Muscle of leg (tissue), 3 donors: ENCODE measurements at regions not wholly inside any gene's neighbourhood (a gene's known extent, or its start where the extent isn't known, plus 50 kb on each side); places are given as distances from the start of the nearest gene placed in this dataset.
"Not testable (repeated sequence)": the region's sequence is repeated elsewhere in the genome, so short reads cannot be mapped to it uniquely, and the experiment has no call there.

Experiments used
- DNase-seq: peaks from one replicate; pipeline ENCODE4 v3.0.0; 2013
- H3K27ac ChIP-seq: one replicate; pipeline ENCODE4 v1.5.1; 2013; ENCODE audit warnings: mild to moderate bottlenecking, low read length, control low read depth
- H3K27me3 ChIP-seq: one replicate; pipeline ENCODE4 v1.6.1; 2013; ENCODE audit warnings: low read length; ENCODE audit not compliant: control insufficient read depth, insufficient read depth
- H3K36me3 ChIP-seq: one replicate; pipeline ENCODE4 v1.6.1; 2013; ENCODE audit warnings: low read length; ENCODE audit not compliant: control insufficient read depth, insufficient read depth
- H3K4me1 ChIP-seq: one replicate; pipeline ENCODE4 v1.6.1; 2013; ENCODE audit warnings: low read length; ENCODE audit not compliant: control insufficient read depth, insufficient read depth
- H3K4me3 ChIP-seq: one replicate; pipeline ENCODE4 v1.5.1; 2013; ENCODE audit warnings: low read length, control low read depth
- H3K9me3 ChIP-seq: replicated peaks from 2 replicates; pipeline ENCODE4 v1.6.1; 2013; ENCODE audit warnings: low read depth, low read length; ENCODE audit not compliant: control insufficient read depth
- WGBS: methylation state at CpG from one replicate; pipeline ENCODE4 v1.1.5; 2013; ENCODE audit warnings: missing lambda C conversion rate; ENCODE audit not compliant: insufficient coverage; 5-methylcytosine and 5-hydroxymethylcytosine counted together

DNA sequence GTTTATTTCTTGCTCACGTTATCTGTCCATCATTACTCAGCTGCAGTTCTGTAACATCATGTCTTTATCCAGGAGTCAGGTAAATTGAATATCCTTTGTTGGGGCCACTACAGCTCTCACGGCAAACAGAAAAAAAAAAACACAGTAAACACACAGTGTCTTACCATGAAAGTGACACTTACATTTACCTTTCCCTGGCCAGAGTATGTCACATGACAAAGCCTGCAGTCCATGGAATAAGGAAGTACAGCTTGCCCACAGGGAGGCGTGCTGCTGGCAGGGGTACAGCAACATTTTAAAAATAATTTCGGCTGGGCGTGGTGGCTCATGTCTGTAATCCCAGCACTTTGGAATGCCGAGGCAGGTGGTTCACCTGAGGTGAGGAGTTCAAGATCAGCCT lies 85.7 kb upstream of the HS3ST4 start:
- Histone ChIP-seq H3K4me1 (no peaks in the 10 kb centered on the region), H3K9me3 (no peaks in the 10 kb centered on the region), H3K36me3 (no peaks in the 10 kb centered on the region), H3K4me3 (no peak overlapping the region), H3K27ac (no peak overlapping the region), H3K27me3 (no peaks in the 10 kb centered on the region)
- no peak for DNase-seq
- WGBS: 94% methylated on average over 3 of the region's 6 CpGs

DNA sequence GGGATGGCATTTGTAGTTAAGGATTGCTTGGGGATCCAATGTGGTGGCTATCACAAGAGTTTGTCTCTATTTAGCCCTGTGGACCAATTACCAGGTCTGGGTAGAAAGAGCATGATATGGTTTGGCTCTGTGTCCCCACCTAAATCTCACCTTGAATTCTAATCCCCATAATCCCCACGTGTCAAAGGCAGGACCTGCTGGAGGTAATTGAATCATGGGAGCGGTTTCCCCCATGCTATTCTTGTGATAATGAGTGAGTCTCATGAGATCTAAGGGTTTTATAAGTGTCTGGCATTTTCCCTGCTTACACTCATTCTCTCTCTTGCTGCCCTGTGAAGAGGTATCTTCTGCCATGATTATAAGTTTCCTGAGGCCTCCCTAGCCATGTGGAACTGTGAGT lies 86.4 kb upstream of the HS3ST4 start:
- Histone ChIP-seq H3K27ac (no peak overlapping the region), H3K27me3 (no peaks in the 10 kb centered on the region), H3K4me1 (no peaks in the 10 kb centered on the region), H3K4me3 (no peak overlapping the region), H3K36me3 (no peaks in the 10 kb centered on the region), H3K9me3 (no peaks in the 10 kb centered on the region)
- WGBS: no CpG with 5 or more reads among the region's 2 CpGs
- no peak for DNase-seq

DNA sequence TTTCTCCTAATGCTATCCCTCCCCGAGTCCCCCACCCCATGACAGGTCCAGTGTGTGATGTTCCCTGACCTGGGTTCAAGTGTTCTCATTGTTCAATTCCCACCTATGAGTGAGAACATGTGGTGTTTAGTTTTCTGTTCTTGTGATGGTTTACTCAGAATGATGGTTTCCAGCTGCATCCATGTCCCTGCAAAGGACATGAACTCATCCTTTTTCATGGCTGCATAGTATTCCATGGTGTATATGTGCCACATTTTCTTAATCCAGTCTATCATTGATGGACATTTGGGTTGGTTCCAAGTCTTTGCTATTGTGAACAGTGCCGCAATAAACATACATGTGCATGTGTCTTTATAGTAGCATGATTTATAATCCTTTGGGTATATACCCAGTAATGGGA lies 90.5 kb upstream of the HS3ST4 start:
- no CpG with 5 or more reads among the region's 2 CpGs for WGBS

DNA sequence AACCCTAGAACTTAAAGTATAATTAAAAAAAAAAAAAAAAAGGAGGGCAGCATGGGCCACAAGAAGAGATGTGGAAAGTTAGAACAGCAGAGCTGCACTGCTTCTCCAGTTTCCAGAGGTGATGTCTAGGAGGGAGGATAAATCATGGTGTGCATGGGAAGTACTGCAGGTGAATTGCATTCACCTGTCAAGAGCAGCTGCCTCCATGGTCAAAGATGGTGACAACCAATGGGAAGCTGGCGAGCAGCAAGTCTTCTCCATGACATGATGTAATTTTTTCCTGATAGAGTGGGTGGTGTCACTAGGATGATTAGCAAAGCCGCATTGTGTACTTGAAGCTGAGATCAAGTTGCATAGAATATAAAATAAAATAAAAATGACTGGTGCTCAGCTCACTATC lies 95.6 kb upstream of the HS3ST4 start:
- Histone ChIP-seq H3K4me1 (no peaks in the 10 kb centered on the region), H3K27ac (no peak overlapping the region), H3K4me3 (no peak overlapping the region), H3K27me3 (no peaks in the 10 kb centered on the region), H3K36me3 (no peaks in the 10 kb centered on the region), H3K9me3 (no peaks in the 10 kb centered on the region)
- no CpG with 5 or more reads among the region's 2 CpGs for WGBS
- DNase-seq: no peak

More for the DNA sequence above, 90.5 kb upstream of the HS3ST4 start:
- H3K9me3 ChIP-seq, H3K4me1 ChIP-seq, H3K36me3 ChIP-seq, H3K27me3 ChIP-seq, H3K27ac ChIP-seq, DNase-seq, H3K4me3 ChIP-seq: not testable (repeated sequence)

DNA sequence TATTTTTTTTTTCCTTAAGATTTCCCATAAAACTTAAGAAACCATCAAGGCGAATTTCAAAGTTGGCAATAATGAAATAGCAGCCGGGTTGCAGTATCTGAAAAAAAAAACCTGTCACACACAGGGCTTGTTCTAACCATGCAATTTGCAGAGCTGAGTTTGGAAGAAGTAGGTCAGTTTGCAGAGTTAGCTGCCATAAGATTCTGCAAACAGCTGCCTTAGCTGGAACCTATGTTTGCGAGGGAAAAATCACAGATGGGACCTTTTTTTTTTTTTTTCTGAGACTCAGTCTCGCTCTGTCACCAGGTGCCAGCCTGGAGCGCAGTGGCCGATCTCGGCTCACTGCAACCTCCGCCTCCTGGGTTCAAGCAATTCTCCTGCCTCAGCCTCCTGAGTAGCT lies 98.5 kb upstream of the HS3ST4 start:
- H3K4me3 ChIP-seq: no peak overlapping the region
- no peaks in the 10 kb centered on the region for H3K9me3 ChIP-seq
- H3K4me1 ChIP-seq: no peaks in the 10 kb centered on the region
- WGBS: 78% methylated on average over 1 of the region's 8 CpGs
- H3K27me3 ChIP-seq: no peaks in the 10 kb centered on the region
- H3K36me3 ChIP-seq: no peaks in the 10 kb centered on the region
- no peak for DNase-seq
- no peak overlapping the region for H3K27ac ChIP-seq

DNA sequence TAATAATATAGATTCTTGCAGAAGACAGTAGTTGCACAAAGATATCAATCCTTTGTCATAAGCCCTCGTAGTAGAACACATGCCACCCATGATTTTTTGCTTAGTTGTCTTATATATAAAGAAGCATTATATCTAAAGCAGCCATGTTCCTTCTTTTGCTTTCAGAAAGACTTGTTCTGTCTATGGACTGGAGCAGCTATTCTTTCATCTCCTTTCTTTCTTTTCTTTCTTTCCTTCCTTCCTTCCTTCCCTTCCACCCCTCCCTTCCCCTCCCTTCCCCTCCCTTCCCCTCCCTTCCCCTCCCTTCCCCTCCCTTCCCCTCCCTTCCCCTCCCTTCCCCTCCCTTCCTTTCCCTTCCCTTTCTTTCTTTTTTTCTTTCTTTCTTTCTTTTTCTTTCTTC lies 104.0 kb upstream of the HS3ST4 start:
- WGBS: no CpG with 5 or more reads among the region's 1 CpG
- Histone ChIP-seq H3K4me1 (no peaks in the 10 kb centered on the region), H3K27ac (no peak overlapping the region), H3K27me3 (no peaks in the 10 kb centered on the region), H3K9me3 (no peaks in the 10 kb centered on the region), H3K4me3 (no peak overlapping the region), H3K36me3 (no peaks in the 10 kb centered on the region)
- no peak for DNase-seq

DNA sequence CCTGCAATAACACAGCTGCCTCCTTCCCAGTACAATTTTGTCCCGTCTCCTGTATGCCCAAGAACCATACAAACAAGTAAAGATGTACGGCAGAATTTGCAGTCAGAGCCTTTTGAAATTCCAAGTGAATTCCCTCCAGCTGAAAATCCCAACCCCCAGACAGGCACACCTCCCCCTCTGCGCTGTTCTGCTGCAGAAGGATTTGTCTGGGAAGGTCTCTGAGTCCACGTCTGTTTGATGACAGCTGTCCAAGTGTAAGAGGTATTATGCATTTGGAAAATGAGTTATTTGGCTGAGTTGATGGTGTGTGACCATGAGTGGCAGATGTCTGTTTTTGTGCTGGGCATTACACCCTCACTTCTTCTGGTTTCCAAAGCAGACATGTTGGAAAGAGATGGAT lies 104.9 kb upstream of the HS3ST4 start:
- Histone ChIP-seq H3K4me1 (no peaks in the 10 kb centered on the region), H3K27ac (no peak overlapping the region)
- WGBS: 56% methylated on average over 3 of the region's 4 CpGs

DNA sequence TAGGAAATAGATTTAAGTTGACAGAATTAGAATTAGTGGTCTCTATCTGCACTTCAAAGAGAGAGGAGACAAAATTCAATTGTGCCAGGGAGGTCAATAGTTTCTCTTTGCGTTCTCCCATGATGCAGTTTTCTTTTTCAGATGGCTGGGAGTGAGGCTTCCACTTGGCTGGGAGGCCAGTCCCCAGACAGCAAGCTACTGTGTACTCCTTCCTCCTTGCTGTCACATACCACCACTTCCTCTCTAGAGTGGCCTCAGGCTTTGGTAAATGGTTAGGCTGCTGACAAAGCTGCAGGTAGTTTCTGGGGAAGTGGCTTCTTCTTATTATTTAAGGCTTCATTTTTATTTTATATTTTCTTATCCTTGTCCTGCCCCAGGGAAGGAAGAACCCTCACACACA lies 106.2 kb upstream of the HS3ST4 start:
- no CpG with 5 or more reads among the region's 1 CpG for WGBS
- Histone ChIP-seq H3K4me1 (no peaks in the 10 kb centered on the region), H3K27ac (no peak overlapping the region), H3K27me3 (no peaks in the 10 kb centered on the region), H3K4me3 (no peak overlapping the region), H3K9me3 (no peaks in the 10 kb centered on the region), H3K36me3 (no peaks in the 10 kb centered on the region)
- no peak for DNase-seq

More for the DNA sequence above, 104.9 kb upstream of the HS3ST4 start:
- H3K4me3 ChIP-seq: no peak overlapping the region
- H3K9me3 ChIP-seq: no peaks in the 10 kb centered on the region
- DNase-seq: no peak
- no peaks in the 10 kb centered on the region for H3K36me3 ChIP-seq
- no peaks in the 10 kb centered on the region for H3K27me3 ChIP-seq

DNA sequence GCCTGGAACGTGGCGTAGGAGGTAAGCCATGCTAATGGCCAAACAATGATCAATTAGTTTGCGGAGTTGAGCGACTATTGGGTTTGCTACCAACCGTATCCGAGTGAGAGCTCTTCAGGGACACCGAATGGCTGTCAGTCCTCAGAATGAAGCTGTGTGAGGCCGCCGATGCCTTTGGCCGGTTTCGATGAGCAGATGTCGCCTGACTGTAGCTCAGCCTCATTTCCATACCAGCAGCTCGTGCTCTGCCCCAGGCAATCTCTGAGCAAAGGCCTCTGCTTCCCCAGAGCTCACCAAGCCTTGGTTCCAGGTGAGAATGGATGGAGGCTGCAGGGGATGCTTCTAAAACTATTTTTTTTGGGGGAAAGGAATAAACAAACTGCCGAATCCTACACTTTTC lies 111.7 kb upstream of the HS3ST4 start:
- DNase-seq: no peak
- Histone ChIP-seq H3K4me3 (no peak overlapping the region), H3K27me3 (no peaks in the 10 kb centered on the region), H3K4me1 (no peaks in the 10 kb centered on the region), H3K9me3 (no peaks in the 10 kb centered on the region), H3K27ac (no peak overlapping the region), H3K36me3 (no peaks in the 10 kb centered on the region)
- WGBS: 79% methylated on average over 13 of the region's 14 CpGs

DNA sequence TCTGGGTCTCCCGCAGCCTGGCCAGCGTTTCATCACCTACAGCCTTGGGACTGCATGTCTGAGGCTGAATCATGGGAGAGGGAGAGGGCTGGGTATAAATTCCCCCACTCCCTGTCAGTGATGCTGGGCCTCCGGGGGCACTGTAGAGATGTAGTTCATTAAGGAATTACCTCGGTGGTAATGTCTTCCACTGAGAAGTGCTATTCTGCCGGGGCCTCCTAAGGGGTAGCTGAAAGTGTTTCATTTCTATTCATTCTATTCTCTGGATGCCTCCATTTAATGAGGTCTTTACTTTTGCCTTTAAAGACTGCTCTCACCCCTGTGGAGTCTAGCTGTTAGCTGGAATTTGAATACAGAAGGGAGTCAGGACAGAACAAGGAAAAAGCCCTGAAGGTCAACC lies 116.4 kb upstream of the HS3ST4 start:
- Histone ChIP-seq H3K9me3 (no peaks in the 10 kb centered on the region), H3K27ac (no peak overlapping the region), H3K4me1 (no peaks in the 10 kb centered on the region), H3K4me3 (no peak overlapping the region), H3K36me3 (no peaks in the 10 kb centered on the region), H3K27me3 (no peaks in the 10 kb centered on the region)
- no CpG with 5 or more reads among the region's 5 CpGs for WGBS
- DNase-seq: no peak

DNA sequence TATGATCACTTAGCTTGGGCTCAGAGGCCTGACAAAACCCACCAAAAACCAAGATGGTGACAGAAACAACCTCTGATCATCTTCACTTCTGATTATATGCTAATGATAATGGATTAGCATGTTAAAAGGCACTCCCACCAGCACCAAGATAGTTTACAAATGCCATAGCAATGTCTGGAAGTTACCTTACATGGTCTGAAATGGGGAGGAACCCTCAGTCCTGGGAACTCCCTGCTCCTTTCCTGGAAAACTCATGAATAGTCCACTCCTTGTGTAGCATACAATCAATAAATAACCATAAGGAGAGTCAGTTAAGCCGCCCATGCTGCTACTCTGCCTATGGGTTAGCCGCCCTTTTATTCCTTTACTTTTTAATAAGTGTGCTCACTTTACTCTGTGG lies 120.0 kb upstream of the HS3ST4 start:
- Histone ChIP-seq H3K4me1 (no peaks in the 10 kb centered on the region), H3K27ac (no peak overlapping the region), H3K4me3 (no peak overlapping the region), H3K27me3 (no peaks in the 10 kb centered on the region), H3K9me3 (no peaks in the 10 kb centered on the region), H3K36me3 (no peaks in the 10 kb centered on the region)
- WGBS: 82% methylated on average over 2 of the region's 2 CpGs
- DNase-seq: no peak
